HEK293T (cell line): ENCODE measurements at regions not wholly inside any gene's neighbourhood (a gene's known extent, or its start where the extent isn't known, plus 50 kb on each side); places are given as distances from the start of the nearest gene placed in this dataset.

ENCODE experiments used
- CTCF ChIA-PET: fragments of 350-600 bp; formaldehyde crosslinking; extraction: SDS; loops from one replicate; lab custom pipeline; 2021; ENCODE audit warnings: antibody characterized with exemption, inconsistent platforms; lab: Yijun Ruan, JAX
- POLR2A ChIA-PET: fragments of 350-600 bp; formaldehyde crosslinking; extraction: SDS; loops from one replicate; lab custom pipeline; 2020; ENCODE audit warnings: antibody characterized with exemption, inconsistent platforms; lab: Yijun Ruan, JAX
- DNase-seq: peaks from one replicate; pipeline ENCODE4 v3.0.0; 2012; ENCODE audit warnings: mixed read lengths; ENCODE audit errors: extremely low spot score
- ARNT ChIP-seq: fragments of 450-650 bp; IDR thresholded peaks from 2 replicates; pipeline ENCODE4 v1.6.1; 2017; ENCODE audit warnings: mild to moderate bottlenecking
- BHLHE40 ChIP-seq: fragments of 450-650 bp; IDR thresholded peaks from 2 replicates; pipeline ENCODE4 v1.6.1; 2016; ENCODE audit warnings: mild to moderate bottlenecking, moderate library complexity, borderline replicate concordance
- CTBP1 ChIP-seq: fragments of 450-650 bp; IDR thresholded peaks from 2 replicates; pipeline ENCODE4 v1.6.1; 2016; ENCODE audit warnings: borderline replicate concordance
- ELF4 ChIP-seq: fragments of 450-650 bp; IDR thresholded peaks from 2 replicates; pipeline ENCODE4 v1.6.1; 2017; ENCODE audit warnings: antibody characterized with exemption
- FOXA1 ChIP-seq: fragments of 450-650 bp; IDR thresholded peaks from 2 replicates; pipeline ENCODE4 v1.6.1; 2016; ENCODE audit warnings: mild to moderate bottlenecking
- FOXK2 ChIP-seq: fragments of 450-650 bp; IDR thresholded peaks from 2 replicates; pipeline ENCODE4 v1.6.1; 2016; ENCODE audit warnings: mild to moderate bottlenecking
- FOXM1 ChIP-seq: fragments of 450-650 bp; IDR thresholded peaks from 2 replicates; pipeline ENCODE4 v1.6.1; 2017; ENCODE audit warnings: mild to moderate bottlenecking, borderline replicate concordance
- HDGF ChIP-seq: fragments of 450-650 bp; IDR thresholded peaks from 2 replicates; pipeline ENCODE4 v1.6.1; 2017; ENCODE audit warnings: antibody characterized with exemption, borderline replicate concordance
- L3MBTL2 ChIP-seq: fragments of 450-650 bp; conservative IDR thresholded peaks from 2 replicates; pipeline ENCODE4 v1.6.1; 2016; ENCODE audit warnings: mild to moderate bottlenecking
- LEF1 ChIP-seq: fragments of 450-650 bp; IDR thresholded peaks from 2 replicates; pipeline ENCODE4 v1.6.1; 2017; ENCODE audit warnings: mild to moderate bottlenecking, borderline replicate concordance
- NFRKB ChIP-seq: fragments of 450-650 bp; IDR thresholded peaks from 2 replicates; pipeline ENCODE4 v1.6.1; 2016; ENCODE audit warnings: mild to moderate bottlenecking, moderate library complexity
- SP1 ChIP-seq: fragments of 450-650 bp; IDR thresholded peaks from 2 replicates; pipeline ENCODE4 v1.6.1; 2017
- SUZ12 ChIP-seq: fragments of 450-650 bp; IDR thresholded peaks from 2 replicates; pipeline ENCODE4 v1.6.1; 2016; ENCODE audit warnings: mild to moderate bottlenecking
- TARDBP ChIP-seq: fragments of 450-650 bp; IDR thresholded peaks from 2 replicates; pipeline ENCODE4 v1.6.1; 2016
- ZNF384 ChIP-seq: fragments of 450-650 bp; IDR thresholded peaks from 2 replicates; pipeline ENCODE4 v1.6.1; 2016
- TF ChIP-seq, protein P1 (sequence below): fragments of 450-650 bp; IDR thresholded peaks from 2 replicates; pipeline ENCODE4 v1.6.1; 2016

DNA sequence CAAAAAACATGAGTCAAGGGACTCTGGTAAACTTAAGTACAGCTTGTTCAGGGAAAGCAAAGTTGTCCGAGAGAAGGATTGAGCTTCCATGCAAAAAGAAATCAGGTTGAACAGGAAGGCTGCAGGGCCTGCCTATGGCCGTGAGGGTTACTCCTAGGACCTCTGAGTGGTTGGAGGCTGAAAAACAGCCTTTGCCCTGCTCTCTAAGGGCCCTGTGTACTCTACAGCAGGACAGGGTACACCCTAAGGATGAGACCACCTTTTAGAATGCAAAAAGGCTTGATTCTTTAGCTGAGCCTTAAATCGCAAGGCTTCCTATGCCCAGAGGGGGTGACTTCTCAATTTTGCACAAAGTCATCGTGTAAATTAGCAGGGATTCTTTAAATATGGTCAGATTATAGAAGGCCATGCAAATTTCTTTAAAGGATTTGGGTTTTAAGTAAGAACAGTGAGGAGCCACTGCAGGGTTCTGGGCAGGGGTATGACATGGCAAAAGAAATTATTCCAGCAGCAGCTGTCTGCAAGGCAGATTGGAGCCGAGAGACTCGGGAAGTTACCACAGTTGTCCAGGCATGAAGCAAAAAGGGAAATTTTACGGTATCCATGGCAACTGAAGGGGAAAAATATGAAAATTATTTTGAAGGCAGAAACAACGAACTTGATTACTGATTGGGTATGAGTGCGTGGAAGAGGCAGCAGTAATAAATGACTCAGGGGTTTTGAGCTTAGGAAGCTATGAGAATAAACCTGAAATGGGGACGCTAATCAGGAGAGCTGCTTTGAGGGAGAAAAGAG lies 91.8 kb downstream of the FAM76B start:
- POLR2A ChIA-PET: no interaction called here
- CTCF ChIA-PET: no interaction called here
- no peak for DNase-seq
- no peak for TF ChIP-seq HDGF
- no peak for TF ChIP-seq ZNF384
- no peak for TF ChIP-seq SUZ12
- TF ChIP-seq, protein P1, sequence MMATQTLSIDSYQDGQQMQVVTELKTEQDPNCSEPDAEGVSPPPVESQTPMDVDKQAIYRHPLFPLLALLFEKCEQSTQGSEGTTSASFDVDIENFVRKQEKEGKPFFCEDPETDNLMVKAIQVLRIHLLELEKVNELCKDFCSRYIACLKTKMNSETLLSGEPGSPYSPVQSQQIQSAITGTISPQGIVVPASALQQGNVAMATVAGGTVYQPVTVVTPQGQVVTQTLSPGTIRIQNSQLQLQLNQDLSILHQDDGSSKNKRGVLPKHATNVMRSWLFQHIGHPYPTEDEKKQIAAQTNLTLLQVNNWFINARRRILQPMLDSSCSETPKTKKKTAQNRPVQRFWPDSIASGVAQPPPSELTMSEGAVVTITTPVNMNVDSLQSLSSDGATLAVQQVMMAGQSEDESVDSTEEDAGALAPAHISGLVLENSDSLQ: no peak
- no peak for TF ChIP-seq CTBP1
- no peak for TF ChIP-seq FOXM1
- TF ChIP-seq NFRKB: no peak
- no peak for TF ChIP-seq BHLHE40
- TF ChIP-seq ARNT: no peak
- TF ChIP-seq ELF4: no peak
- no peak for TF ChIP-seq L3MBTL2
- TF ChIP-seq FOXK2: no peak
- no peak for TF ChIP-seq SP1
- no peak for TF ChIP-seq LEF1
- no peak for TF ChIP-seq FOXA1

DNA sequence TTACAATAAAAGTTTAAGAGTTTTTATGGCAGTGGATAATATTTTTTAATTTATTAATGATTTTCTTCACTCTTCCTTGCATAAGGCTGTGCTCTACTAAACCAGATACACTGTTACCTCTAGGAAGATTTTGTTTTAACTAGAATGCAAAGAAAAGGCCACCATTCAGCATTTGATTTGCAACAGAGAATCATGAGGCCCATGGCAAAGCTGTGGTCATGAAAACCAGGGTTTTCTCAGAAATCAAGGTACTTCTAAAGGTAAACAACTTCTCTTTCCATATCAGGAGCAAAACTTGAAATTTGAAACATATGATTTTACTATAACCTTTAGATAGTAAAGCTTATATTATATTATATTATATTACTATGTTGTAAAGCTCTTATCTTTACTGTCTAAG lies 94.4 kb downstream of the FAM76B start:
- no peak for DNase-seq
- CTCF ChIA-PET: interaction anchor here (3.8 kb wide), 1 partner anchor 10 kb away, joined by 18 read pairs; no protein-coding TSS in a partner anchor
- TF ChIP-seq SUZ12 (no peak), ARNT (no peak), FOXA1 (no peak), CTBP1 (no peak), LEF1 (no peak), FOXM1 (no peak), SP1 (no peak)
- POLR2A ChIA-PET: interaction anchor here (0.6 kb wide), 1 partner anchor 14 kb away, joined by 3 read pairs; no protein-coding TSS in a partner anchor

DNA sequence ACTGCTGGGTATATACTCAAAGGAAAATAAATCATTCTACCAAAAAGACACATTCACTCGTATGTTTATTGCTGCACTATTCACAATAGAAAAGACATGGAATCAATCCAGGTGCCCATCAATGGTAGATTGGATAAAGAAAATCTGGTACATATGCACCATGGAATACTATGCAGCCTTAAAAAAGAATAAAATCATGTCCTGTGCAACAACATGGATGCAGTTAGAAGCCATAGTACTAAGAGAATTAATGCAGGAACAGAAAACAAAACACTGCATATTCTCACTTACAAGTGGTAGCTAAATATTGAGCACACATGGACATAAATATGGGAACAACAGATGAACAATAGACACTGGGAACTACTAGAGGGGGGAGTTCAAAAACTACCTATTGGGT lies 96.3 kb downstream of the FAM76B start:
- POLR2A ChIA-PET: no interaction called here
- CTCF ChIA-PET: interaction anchor here (1.6 to 3.8 kb wide), 2 partner anchors 12 to 13 kb away, joined by 3 to 18 read pairs; no protein-coding TSS in a partner anchor
- TF ChIP-seq HDGF (no peak), TARDBP (no peak), SUZ12 (no peak), FOXM1 (no peak), ZNF384 (no peak), ELF4 (no peak)
- no peak for DNase-seq

DNA sequence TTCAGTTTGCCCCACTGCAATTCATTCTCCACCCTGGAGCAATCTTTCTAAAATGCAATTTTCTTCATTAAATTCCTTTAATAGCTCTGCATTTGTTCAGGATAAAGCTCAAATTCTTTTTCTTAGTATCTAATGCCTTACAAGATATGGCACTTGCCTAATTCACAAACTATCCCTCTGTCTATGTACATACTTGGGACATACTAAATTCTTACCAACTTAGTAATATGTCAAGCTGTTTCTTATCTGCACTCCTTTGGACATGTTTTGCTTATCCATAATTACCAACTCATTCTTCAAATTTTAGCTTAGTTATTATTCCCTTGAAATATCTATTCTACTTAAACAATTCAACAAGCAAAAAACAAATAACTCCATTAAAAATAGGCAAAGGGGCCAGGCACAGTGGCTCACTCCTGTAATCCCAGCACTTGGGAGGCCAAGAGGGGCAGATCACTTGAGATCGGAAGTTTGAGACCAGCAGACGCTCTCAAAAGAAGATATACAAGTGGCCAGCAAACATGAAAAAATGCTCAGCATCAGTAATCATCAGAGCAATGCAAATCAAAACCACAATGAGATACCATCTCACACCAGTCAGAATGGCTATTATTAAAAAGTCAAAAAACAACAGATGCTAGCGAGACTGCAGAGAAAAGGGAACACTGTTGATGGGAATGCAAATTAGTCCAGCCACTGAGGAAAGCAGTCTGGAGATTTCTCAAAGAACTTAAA lies 96.9 kb downstream of the FAM76B start:
- TF ChIP-seq FOXM1: no peak
- no peak for TF ChIP-seq SP1
- TF ChIP-seq NFRKB: no peak
- TF ChIP-seq, protein P1: no peak
- TF ChIP-seq LEF1: no peak
- no peak for TF ChIP-seq CTBP1
- TF ChIP-seq ZNF384: no peak
- TF ChIP-seq L3MBTL2: no peak
- no peak for TF ChIP-seq BHLHE40
- TF ChIP-seq FOXA1: no peak
- no peak for TF ChIP-seq ARNT
- no peak for TF ChIP-seq HDGF
- no peak for TF ChIP-seq ELF4
- no peak for TF ChIP-seq FOXK2
- no peak for TF ChIP-seq TARDBP
- TF ChIP-seq SUZ12: no peak
- DNase-seq: no peak
- POLR2A ChIA-PET: no interaction called here
- CTCF ChIA-PET: interaction anchor here (3.8 kb wide), 1 partner anchor 13 kb away, joined by 18 read pairs; no protein-coding TSS in a partner anchor

DNA sequence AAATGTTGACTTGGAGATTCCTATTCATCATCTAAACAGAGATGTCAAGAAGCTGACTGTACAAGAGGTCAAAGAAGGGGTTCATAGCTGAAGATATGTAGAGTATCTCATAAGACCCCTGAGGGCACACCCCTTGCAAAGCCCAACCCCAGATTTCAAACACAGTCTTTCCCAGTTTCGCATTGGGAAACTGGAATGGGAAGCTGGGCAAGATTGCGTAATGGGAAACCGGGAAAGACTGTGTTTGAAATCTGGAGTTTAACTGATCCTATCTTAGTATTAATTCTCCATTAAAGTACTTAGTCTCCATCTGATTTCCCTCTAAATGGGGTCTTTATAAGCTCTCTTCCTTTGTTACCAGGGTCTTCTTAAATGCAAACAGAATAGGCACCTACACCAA lies 99.5 kb downstream of the FAM76B start:
- ChIA-PET POLR2A (no interaction called here), CTCF (interaction anchor here (1.2 kb wide), 1 partner anchor 15 kb away, joined by 4 read pairs; no protein-coding TSS in a partner anchor)
- TF ChIP-seq FOXA1 (no peak), L3MBTL2 (no peak), SUZ12 (no peak), ZNF384 (no peak), NFRKB (no peak), SP1 (no peak), FOXM1 (no peak), FOXK2 (no peak), ELF4 (no peak), HDGF (no peak), CTBP1 (no peak), BHLHE40 (no peak), TARDBP (no peak), LEF1 (no peak), ARNT (no peak)
- TF ChIP-seq, protein P1: no peak
- DNase-seq: no peak
